HepG2 (cell line): ENCODE measurements at regions not wholly inside any gene's neighbourhood (a gene's known extent, or its start where the extent isn't known, plus 50 kb on each side); places are given as distances from the start of the nearest gene placed in this dataset.

Experiments
- ATAC-seq: fragments of 200-7000 bp; cut with Tn5 transposase; 3 replicates; pipeline ENCODE4 v1.9.1; 2020; ENCODE audit warnings: mild to moderate bottlenecking, moderate library complexity
- BruUV-seq: library from RNA; stranded (reverse); fragments of 400-500 nt; replicated peaks from 2 replicates; lab custom pipeline; 2021; lab: Mats Ljungman, UMichigan
- CTCF ChIA-PET: fragments of 300-600 bp; formaldehyde crosslinking; extraction: SDS; loops from one replicate; lab custom pipeline; 2021; ENCODE audit warnings: low total read pairs, inconsistent platforms, low intra/inter-chr PET ratio; lab: Yijun Ruan, JAX
- POLR2A ChIA-PET: fragments of 350-600 bp; sonication (Branson Sonifier 250); formaldehyde crosslinking; loops from one replicate; lab custom pipeline; 2020; ENCODE audit warnings: antibody characterized with exemption, inconsistent platforms; lab: Yijun Ruan, JAX
- DNase-seq: peaks from one replicate; pipeline ENCODE4 v3.0.0-alpha.2; 2015; ENCODE audit warnings: low spot score
- FAIRE-seq: peaks from 3 replicates; lab custom pipeline; 2011; peaks lifted over from hg19 to GRCh38; lab: Jason Lieb, UNC
- H2AFZ ChIP-seq: one replicate; pipeline ENCODE4 v1.6.1; 2011; ENCODE audit warnings: low read length, inconsistent platforms
- H3K27ac ChIP-seq: fragments of 300-600 bp; 3 replicates; pipeline ENCODE4 v1.8.0; 2011; ENCODE audit warnings: mixed run types, mild to moderate bottlenecking, mixed read lengths, low read length, inconsistent platforms; ENCODE audit not compliant: insufficient read depth; ENCODE audit errors: extremely low read length
- H3K27me3 ChIP-seq, 2 experiments: fragments of 200-600 bp in 1 of 2; 2 replicates in 1 of 2; 3 replicates in 1 of 2; pipeline versions ENCODE4 v1.6.0 to v1.8.0; 2011; ENCODE audit warnings: low read length in 2 of 2, mild to moderate bottlenecking in 2 of 2, moderate library complexity in 2 of 2, inconsistent platforms in 1 of 2; ENCODE audit not compliant: insufficient read depth in 2 of 2, control insufficient read depth in 1 of 2
- H3K36me3 ChIP-seq, 2 experiments: fragments of 200-600 bp in 1 of 2; replicated peaks in 1 of 2; 2 replicates in 1 of 2; 3 replicates in 1 of 2; pipeline versions ENCODE4 v1.5.1 to v1.8.0; 2011; ENCODE audit warnings: low read length in 2 of 2, inconsistent platforms in 1 of 2; ENCODE audit not compliant: insufficient read depth in 2 of 2, control insufficient read depth in 1 of 2
- H3K4me1 ChIP-seq: 2 replicates; pipeline ENCODE4 v1.5.1; 2012; ENCODE audit warnings: low read length, inconsistent platforms; ENCODE audit not compliant: insufficient read depth
- H3K4me2 ChIP-seq: 2 replicates; pipeline ENCODE4 v1.6.0; 2011; ENCODE audit warnings: low read depth, low read length, inconsistent platforms
- H3K4me3 ChIP-seq, 3 experiments: fragments of 200-600 bp in 1 of 3; sonication (generic), shearing (Covaris generic) in 1 of 3; replicated peaks in 1 of 3; 2 replicates each; pipeline ENCODE4 v1.5.1; 2011 to 2016; ENCODE audit warnings: low read length in 3 of 3, inconsistent platforms in 2 of 3, low read depth in 2 of 3, mild to moderate bottlenecking in 2 of 3, control low read depth in 1 of 3, mixed read lengths in 1 of 3; ENCODE audit not compliant: insufficient read depth in 1 of 3
- H3K79me2 ChIP-seq: one replicate; pipeline ENCODE4 v1.6.1; 2011; ENCODE audit warnings: low read length, inconsistent platforms; ENCODE audit not compliant: insufficient read depth
- H3K9ac ChIP-seq: 2 replicates; pipeline ENCODE4 v1.6.0; 2011; ENCODE audit warnings: mild to moderate bottlenecking, low read depth, low read length, inconsistent platforms; ENCODE audit not compliant: insufficient read depth
- H3K9me3 ChIP-seq: 2 replicates; pipeline ENCODE4 v1.5.1; 2012; ENCODE audit warnings: mild to moderate bottlenecking, low read length
- H4K20me1 ChIP-seq: 2 replicates; pipeline ENCODE4 v1.6.0; 2011; ENCODE audit warnings: inconsistent platforms, mild to moderate bottlenecking, low read length, moderate library complexity; ENCODE audit not compliant: insufficient read depth
- CREB1 ChIP-seq, 2 experiments: fragments of 450-650 bp in 1 of 2; IDR thresholded peaks; 2 replicates each; pipeline ENCODE4 v1.6.1; 2016 to 2017; ENCODE audit warnings: control low read depth in 1 of 2, mild to moderate bottlenecking in 1 of 2, missing compliant biosample characterization in 1 of 2, missing genetic modification characterization in 1 of 2
- ELF1 ChIP-seq: sonication (generic); formaldehyde crosslinking; IDR thresholded peaks from 2 replicates; pipeline ENCODE4 v1.4.0; 2020; ENCODE audit warnings: missing genetic modification reagents
- FOXA3 ChIP-seq: IDR thresholded peaks from 2 replicates; pipeline ENCODE4 v1.6.1; 2016; ENCODE audit warnings: missing genetic modification reagents, missing compliant biosample characterization
- HMGA1 ChIP-seq: sonication (generic); formaldehyde crosslinking; conservative IDR thresholded peaks from 2 replicates; pipeline ENCODE4 v1.4.0; 2020; ENCODE audit warnings: missing genetic modification reagents
- MLLT10 ChIP-seq: sonication (generic); formaldehyde crosslinking; IDR thresholded peaks from 2 replicates; pipeline ENCODE4 v1.4.0; 2020; ENCODE audit warnings: missing genetic modification reagents
- RBM22 ChIP-seq: fragments of 200-400 bp; formaldehyde crosslinking; optimal IDR thresholded peaks from 2 replicates; pipeline ENCODE3; 2017; ENCODE audit warnings: mild to moderate bottlenecking, low read length, moderate library complexity
- REPIN1 ChIP-seq: sonication (generic); formaldehyde crosslinking; IDR thresholded peaks from 2 replicates; pipeline ENCODE4 v1.8.0; 2022; ENCODE audit warnings: missing genetic modification reagents, low read depth, mild to moderate bottlenecking, borderline replicate concordance
- RNF2 ChIP-seq: fragments of 450-650 bp; conservative IDR thresholded peaks from 2 replicates; pipeline ENCODE4 v1.6.1; 2016; ENCODE audit warnings: low read depth
- ZFP41 ChIP-seq: sonication (generic); formaldehyde crosslinking; IDR thresholded peaks from 2 replicates; pipeline ENCODE4 v1.4.0; 2020; ENCODE audit warnings: mild to moderate bottlenecking, missing genetic modification reagents, borderline replicate concordance
- ZKSCAN8 ChIP-seq: IDR thresholded peaks from 2 replicates; pipeline ENCODE4 v1.6.1; 2016; ENCODE audit warnings: borderline replicate concordance, missing genetic modification reagents, missing compliant biosample characterization
- ZNF350 ChIP-seq: sonication (generic); formaldehyde crosslinking; IDR thresholded peaks from 2 replicates; pipeline ENCODE4 v1.4.0; 2020; ENCODE audit warnings: mild to moderate bottlenecking, low read depth, missing genetic modification reagents, borderline replicate concordance
- ZNF468 ChIP-seq: sonication (generic); formaldehyde crosslinking; IDR thresholded peaks from 2 replicates; pipeline ENCODE4 v1.8.0; 2022; ENCODE audit warnings: mild to moderate bottlenecking, moderate library complexity, missing genetic modification reagents
- ZNF546 ChIP-seq: sonication (generic); formaldehyde crosslinking; conservative IDR thresholded peaks from 2 replicates; pipeline ENCODE4 v1.8.1; 2023; ENCODE audit warnings: mild to moderate bottlenecking, missing genetic modification reagents
- ZSCAN20 ChIP-seq: sonication (generic); formaldehyde crosslinking; IDR thresholded peaks from 2 replicates; pipeline ENCODE4 v1.4.0; 2020; ENCODE audit warnings: missing genetic modification reagents, mild to moderate bottlenecking, borderline replicate concordance
- WGBS: methylation state at CpG from one replicate; pipeline ENCODE4 v1.1.6; 2017; ENCODE audit warnings: low lambda C conversion rate; 5-methylcytosine and 5-hydroxymethylcytosine counted together
- in situ Hi-C: cut with HindIII; loops from 2 replicates; pipeline ENCODE4 v1.10.0; 2017; ENCODE audit warnings: low pct_unique_long_range_greater_than_20kb; ENCODE audit not compliant: extremely low pct_ligation_motif_present
- intact Hi-C: fragments of 100-400 bp; cut with micrococcal nuclease; formaldehyde crosslinking; loops from one replicate; pipeline ENCODE4 v1.10.0; 2022; ENCODE audit not compliant: unreplicated experiment
- TF ChIP-seq, protein P1 (sequence below): sonication (generic); formaldehyde crosslinking; IDR thresholded peaks from 2 replicates; pipeline ENCODE4 v1.5.0; 2020; ENCODE audit warnings: mild to moderate bottlenecking, missing genetic modification reagents, moderate library complexity

GRCh38 chr15:50824514-50824913 lies 59.0 kb upstream of the SPPL2A start:
- H3K4me1 ChIP-seq, result peaks cover 11% of the 10 kb centered on the region
- intact Hi-C loops (no loop called here), in situ Hi-C loops (no loop called here)
- POLR2A ChIA-PET, result no interaction called here
- no peaks in the 10 kb centered on the region for H3K9me3 ChIP-seq
- CTCF ChIA-PET, result no interaction called here
- TF ChIP-seq ZSCAN20 (CRISPR knock-in tag), result no peak
- no peak for TF ChIP-seq RNF2
- TF ChIP-seq FOXA3 (CRISPR knock-in tag), result no peak
- TF ChIP-seq ZFP41 (CRISPR knock-in tag), result no peak
- TF ChIP-seq RBM22, result no peak
- TF ChIP-seq ZNF546 (CRISPR knock-in tag), result no peak
- TF ChIP-seq REPIN1 (CRISPR knock-in tag), result no peak
- TF ChIP-seq ZKSCAN8 (CRISPR knock-in tag), result no peak
- TF ChIP-seq ELF1, result no peak
- TF ChIP-seq, protein P1, sequence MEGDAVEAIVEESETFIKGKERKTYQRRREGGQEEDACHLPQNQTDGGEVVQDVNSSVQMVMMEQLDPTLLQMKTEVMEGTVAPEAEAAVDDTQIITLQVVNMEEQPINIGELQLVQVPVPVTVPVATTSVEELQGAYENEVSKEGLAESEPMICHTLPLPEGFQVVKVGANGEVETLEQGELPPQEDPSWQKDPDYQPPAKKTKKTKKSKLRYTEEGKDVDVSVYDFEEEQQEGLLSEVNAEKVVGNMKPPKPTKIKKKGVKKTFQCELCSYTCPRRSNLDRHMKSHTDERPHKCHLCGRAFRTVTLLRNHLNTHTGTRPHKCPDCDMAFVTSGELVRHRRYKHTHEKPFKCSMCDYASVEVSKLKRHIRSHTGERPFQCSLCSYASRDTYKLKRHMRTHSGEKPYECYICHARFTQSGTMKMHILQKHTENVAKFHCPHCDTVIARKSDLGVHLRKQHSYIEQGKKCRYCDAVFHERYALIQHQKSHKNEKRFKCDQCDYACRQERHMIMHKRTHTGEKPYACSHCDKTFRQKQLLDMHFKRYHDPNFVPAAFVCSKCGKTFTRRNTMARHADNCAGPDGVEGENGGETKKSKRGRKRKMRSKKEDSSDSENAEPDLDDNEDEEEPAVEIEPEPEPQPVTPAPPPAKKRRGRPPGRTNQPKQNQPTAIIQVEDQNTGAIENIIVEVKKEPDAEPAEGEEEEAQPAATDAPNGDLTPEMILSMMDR, result no peak
- no peak for TF ChIP-seq HMGA1 (CRISPR knock-in tag)
- no peak for TF ChIP-seq MLLT10 (CRISPR knock-in tag)
- TF ChIP-seq CREB1 (IDR thresholded peaks at IDR 0.05), result no peak
- TF ChIP-seq CREB1 (CRISPR knock-in tag; IDR thresholded peaks at IDR 0.05), result no peak
- no peak for TF ChIP-seq ZNF468 (CRISPR knock-in tag)
- TF ChIP-seq ZNF350 (CRISPR knock-in tag), result no peak
- no peak overlapping the region for H3K27ac ChIP-seq
- no peaks in the 10 kb centered on the region for H3K27me3 ChIP-seq
- H3K9ac ChIP-seq, result no peak overlapping the region
- no peak overlapping the region for H2AFZ ChIP-seq
- no peak for FAIRE-seq
- no TSS peak for BruUV-seq
- no peaks in the 10 kb centered on the region for H4K20me1 ChIP-seq
- DNase-seq, result no peak
- H3K4me2 ChIP-seq, result no peak overlapping the region
- no peak for ATAC-seq
- H3K79me2 ChIP-seq, result no peaks in the 10 kb centered on the region
- WGBS, result 2% methylated on average over 2 of the region's 2 CpGs
- no peak overlapping the region for H3K4me3 ChIP-seq
- no peaks in the 10 kb centered on the region for H3K36me3 ChIP-seq
